GM12878 (cell line): ENCODE measurements at regions not wholly inside any gene's neighbourhood (a gene's known extent, or its start where the extent isn't known, plus 50 kb on each side); places are given as distances from the start of the nearest gene placed in this dataset.

Experiments used
- ATAC-seq: fragments of 200-7000 bp; cut with Tn5 transposase; 3 replicates; pipeline ENCODE4 v1.9.1; 2020; ENCODE audit warnings: mild to moderate bottlenecking, moderate library complexity
- BruUV-seq: library from RNA; stranded (reverse); fragments of 400-500 nt; replicated peaks from 2 replicates; lab custom pipeline; 2021; lab: Mats Ljungman, UMichigan
- CTCF ChIA-PET: fragments of 300-600 bp; sonication (Branson Sonifier 250); formaldehyde crosslinking; extraction: SDS; loops from one replicate; lab custom pipeline; 2021; ENCODE audit warnings: inconsistent platforms; lab: Yijun Ruan, JAX
- POLR2A ChIA-PET: fragments of 350-600 bp; formaldehyde crosslinking; extraction: SDS; loops from one replicate; lab custom pipeline; 2021; ENCODE audit warnings: inconsistent platforms; lab: Charles Lee
- RAD21 ChIA-PET: fragments of 300-600 bp; sonication (Branson Sonifier 250); formaldehyde crosslinking; loops from one replicate; lab custom pipeline; 2023; ENCODE audit warnings: antibody characterized with exemption; ENCODE audit not compliant: unreplicated experiment; lab: Charles Lee
- SMC1A ChIA-PET: fragments of 300-600 bp; sonication (Branson Sonifier 250); formaldehyde crosslinking; loops from one replicate; lab custom pipeline; 2023; ENCODE audit not compliant: unreplicated experiment, uncharacterized antibody; lab: Charles Lee
- DNase-seq: peaks from one replicate; pipeline ENCODE4 v3.0.0-alpha.2; 2011; ENCODE audit warnings: low read depth, low spot score
- FAIRE-seq: peaks from 3 replicates; lab custom pipeline; 2011; peaks lifted over from hg19 to GRCh38; lab: Jason Lieb, UNC
- H2AFZ ChIP-seq: 2 replicates; pipeline ENCODE4 v1.6.0; 2011; ENCODE audit warnings: low read depth, low read length, control low read depth; ENCODE audit not compliant: control insufficient read depth
- H3K27ac ChIP-seq: 2 replicates; pipeline ENCODE4 v1.5.1; 2011; ENCODE audit warnings: control low read depth; ENCODE audit not compliant: control insufficient read depth, insufficient read depth
- H3K27me3 ChIP-seq, 2 experiments: replicated peaks in 1 of 2; 2 replicates each; pipeline versions ENCODE4 v1.6.0 to v1.6.1; 2011; ENCODE audit warnings: low read length in 1 of 2; ENCODE audit not compliant: control insufficient read depth in 2 of 2, insufficient read depth in 2 of 2
- H3K36me3 ChIP-seq, 2 experiments: 2 replicates each; pipeline ENCODE4 v1.5.1; 2011; ENCODE audit warnings: low read length in 1 of 2; ENCODE audit not compliant: control insufficient read depth in 2 of 2, insufficient read depth in 2 of 2
- H3K4me1 ChIP-seq: 2 replicates; pipeline ENCODE4 v1.6.1; 2011; ENCODE audit warnings: mild to moderate bottlenecking, low read length, moderate library complexity, mixed read lengths; ENCODE audit not compliant: control insufficient read depth, insufficient read depth
- H3K4me2 ChIP-seq: 2 replicates; pipeline ENCODE4 v1.6.0; 2011; ENCODE audit warnings: control low read depth; ENCODE audit not compliant: control insufficient read depth, insufficient read depth
- H3K4me3 ChIP-seq: fragments of 200-600 bp; sonication (generic); 2 replicates; pipeline ENCODE4 v1.5.1; 2016
- H3K79me2 ChIP-seq: 2 replicates; pipeline ENCODE4 v1.6.0; 2011; ENCODE audit warnings: low read length; ENCODE audit not compliant: control insufficient read depth, insufficient read depth
- H3K9ac ChIP-seq: 2 replicates; pipeline ENCODE4 v1.8.0; 2011; ENCODE audit warnings: low read length, control low read depth, mixed read lengths; ENCODE audit not compliant: control insufficient read depth, insufficient read depth
- H3K9me3 ChIP-seq: replicated peaks from 3 replicates; pipeline ENCODE4 v1.5.1; 2011; ENCODE audit warnings: mild to moderate bottlenecking, low read length; ENCODE audit not compliant: control insufficient read depth, insufficient read depth
- H4K20me1 ChIP-seq: 2 replicates; pipeline ENCODE4 v1.6.0; 2011; ENCODE audit not compliant: control insufficient read depth, insufficient read depth
- EZH2 ChIP-seq: IDR thresholded peaks from 2 replicates; pipeline ENCODE4 v1.6.1; 2012; ENCODE audit warnings: low read depth, mild to moderate bottlenecking, control low read depth, inconsistent platforms, low read length, borderline replicate concordance; ENCODE audit not compliant: control insufficient read depth
- HDAC6 ChIP-seq: fragments of 200-600 bp; sonication (generic); IDR thresholded peaks from one replicate; pipeline ENCODE4 v1.8.0; 2017; ENCODE audit warnings: antibody characterized with exemption; ENCODE audit not compliant: unreplicated experiment
- KAT2A ChIP-seq: conservative IDR thresholded peaks from 2 replicates; pipeline ENCODE4 v1.6.1; 2011; ENCODE audit warnings: low read depth, low read length; ENCODE audit not compliant: control insufficient read depth
- MEF2B ChIP-seq: fragments of 450-650 bp; IDR thresholded peaks from 2 replicates; pipeline ENCODE4 v1.6.1; 2018; ENCODE audit warnings: mild to moderate bottlenecking, moderate library complexity; ENCODE audit not compliant: partially characterized antibody, poor library complexity, severe bottlenecking
- NFIC ChIP-seq: IDR thresholded peaks from 2 replicates; pipeline ENCODE4 v1.6.1; 2012; ENCODE audit warnings: low read depth, mild to moderate bottlenecking, inconsistent platforms, low read length, moderate library complexity
- NR2C1 ChIP-seq: fragments of 450-650 bp; IDR thresholded peaks from 2 replicates; pipeline ENCODE4 v1.6.1; 2017; ENCODE audit warnings: antibody characterized with exemption, mild to moderate bottlenecking, moderate library complexity
- RAD21 ChIP-seq: IDR thresholded peaks from 2 replicates; pipeline ENCODE4 v1.6.1; 2011; ENCODE audit warnings: mild to moderate bottlenecking, low read depth, low read length, moderate library complexity; ENCODE audit not compliant: insufficient read depth
- RB1 ChIP-seq: fragments of 450-650 bp; formaldehyde crosslinking; IDR thresholded peaks from 2 replicates; pipeline ENCODE4 v1.6.1; 2017; ENCODE audit warnings: mild to moderate bottlenecking, borderline replicate concordance
- SMAD5 ChIP-seq: IDR thresholded peaks from 2 replicates; pipeline ENCODE4 v1.6.1; 2016; ENCODE audit warnings: antibody characterized with exemption, low read depth
- WGBS: methylation state at CpG from one replicate; pipeline ENCODE4 v1.1.6; 2016; ENCODE audit warnings: low lambda C conversion rate; ENCODE audit not compliant: insufficient replicate concordance, insufficient coverage; ENCODE audit errors: missing lambda C conversion rate; 5-methylcytosine and 5-hydroxymethylcytosine counted together
- in situ Hi-C: fragments of 300-500 bp; cut with MboI; formaldehyde crosslinking; loops from 9 replicates; pipeline ENCODE4 v1.14.3; 2018; ENCODE audit warnings: mixed read lengths
- intact Hi-C: fragments of 100-400 bp; cut with micrococcal nuclease; formaldehyde crosslinking; loops from one replicate; pipeline ENCODE4 v1.14.2; 2022; ENCODE audit not compliant: unreplicated experiment

- in situ Hi-C loops (no loop called here), intact Hi-C loops (no loop called here)
- Histone ChIP-seq H3K79me2 (no peaks in the 10 kb centered on the region), H3K27me3 (0 out of 4 replicates have a peak, but pooled peaks cover 0 to 1% of the 10 kb centered on the region in 2 experiments), H4K20me1 (no peaks in the 10 kb centered on the region), H3K36me3 (no peaks in the 10 kb centered on the region), H2AFZ (no peak overlapping the region), H3K9ac (no peak overlapping the region), H3K27ac (no peak overlapping the region), H3K4me1 (no peaks in the 10 kb centered on the region), H3K4me3 (no peak overlapping the region), H3K4me2 (no peak overlapping the region), H3K9me3 (no peaks in the 10 kb centered on the region)
- no peak for ATAC-seq
- no peak for DNase-seq
- RAD21 ChIA-PET: no interaction called here
- no TSS peak for BruUV-seq
- POLR2A ChIA-PET: no interaction called here
- CTCF ChIA-PET: no interaction called here
- no peak for TF ChIP-seq RB1
- no peak for TF ChIP-seq EZH2
- WGBS: 38% methylated on average over 1 of the region's 1 CpG
- FAIRE-seq: no peak
- SMC1A ChIA-PET: no interaction called here
Measured at GRCh38 chr7:156088115-156088514, 275.9 kb upstream of the SHH start.

DNA sequence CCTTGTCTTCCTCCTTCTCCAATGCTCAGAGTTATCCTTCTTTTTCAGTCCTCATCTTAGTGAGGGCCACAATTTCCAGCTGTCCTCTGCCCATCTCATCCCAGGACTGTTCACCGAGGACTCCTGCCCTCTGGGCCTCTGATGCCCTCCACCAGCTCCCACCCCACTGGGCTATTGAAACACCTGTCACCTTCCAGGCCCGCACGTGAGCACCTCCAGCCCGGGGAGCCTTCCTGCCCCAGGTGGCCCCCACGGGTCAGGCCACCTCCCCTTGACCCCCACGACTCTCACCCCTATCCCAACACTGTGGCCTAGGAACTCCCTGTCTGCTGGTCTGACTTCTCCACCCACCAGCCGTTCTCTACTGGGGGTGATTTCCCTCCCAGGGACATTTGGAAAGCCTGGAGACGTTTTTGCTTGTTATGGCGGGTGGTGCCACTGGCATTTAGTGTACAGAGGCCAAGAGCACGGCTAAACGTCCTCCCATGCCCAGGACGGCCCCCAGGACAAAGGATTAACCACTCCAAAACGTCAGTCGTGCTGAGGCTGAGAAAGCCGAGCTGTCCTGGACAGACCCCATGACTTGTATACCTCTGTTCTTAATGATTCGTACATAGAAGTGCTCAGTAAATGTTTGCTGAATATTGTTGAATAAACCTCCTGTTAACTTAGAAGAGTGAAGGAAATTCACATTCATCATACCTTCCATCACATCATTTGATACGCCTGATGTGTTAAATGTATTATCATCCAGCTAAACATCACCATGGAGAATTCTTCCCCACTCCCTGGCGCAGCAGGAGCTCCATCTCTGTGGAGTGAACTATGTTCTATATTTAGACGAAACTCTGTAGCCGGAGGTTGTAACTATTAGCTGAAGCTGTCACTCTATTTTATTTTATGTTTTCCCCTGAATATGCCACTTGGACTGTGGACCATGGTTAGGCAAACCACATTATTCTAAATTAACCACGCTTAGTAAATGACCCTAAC lies 270.1 kb upstream of the SHH start:
- no peak overlapping the region for H3K27ac ChIP-seq
- no peaks in the 10 kb centered on the region; a peak in 1 of 4 replicates for H3K27me3 ChIP-seq
- H3K4me3 ChIP-seq: no peak overlapping the region
- H4K20me1 ChIP-seq: no peaks in the 10 kb centered on the region
- DNase-seq (no peak), ATAC-seq (no peak), FAIRE-seq (no peak)
- H3K36me3 ChIP-seq: no peaks in the 10 kb centered on the region
- in situ Hi-C loops (no loop called here), intact Hi-C loops (no loop called here)
- CTCF ChIA-PET: no interaction called here
- no peak overlapping the region for H2AFZ ChIP-seq
- H3K9ac ChIP-seq: no peak overlapping the region
- no peaks in the 10 kb centered on the region for H3K79me2 ChIP-seq
- RAD21 ChIA-PET: no interaction called here
- no peak overlapping the region for H3K4me2 ChIP-seq
- BruUV-seq: no TSS peak
- TF ChIP-seq NR2C1: no peak
- TF ChIP-seq HDAC6: no peak
- no peak for TF ChIP-seq RAD21
- no peak for TF ChIP-seq SMAD5
- TF ChIP-seq KAT2A: no peak
- no peak for TF ChIP-seq NFIC
- no peak for TF ChIP-seq MEF2B
- SMC1A ChIA-PET: interaction anchor here (0.7 kb wide), 1 partner anchor 18 kb away, joined by 4 read pairs; no protein-coding TSS in a partner anchor
- H3K9me3 ChIP-seq: no peaks in the 10 kb centered on the region
- 23% methylated on average over 21 of the region's 21 CpGs for WGBS
- POLR2A ChIA-PET: no interaction called here
- no peaks in the 10 kb centered on the region for H3K4me1 ChIP-seq
